SW 1271 (cell line): ENCODE measurements at regions not wholly inside any gene's neighbourhood (a gene's known extent, or its start where the extent isn't known, plus 50 kb on each side); places are given as distances from the start of the nearest gene placed in this dataset.

ENCODE experiments used
- DNase-seq, 2 experiments: peaks; one replicate each; lab custom pipeline; 2025; lab: John Stamatoyannopoulos, UW

DNA sequence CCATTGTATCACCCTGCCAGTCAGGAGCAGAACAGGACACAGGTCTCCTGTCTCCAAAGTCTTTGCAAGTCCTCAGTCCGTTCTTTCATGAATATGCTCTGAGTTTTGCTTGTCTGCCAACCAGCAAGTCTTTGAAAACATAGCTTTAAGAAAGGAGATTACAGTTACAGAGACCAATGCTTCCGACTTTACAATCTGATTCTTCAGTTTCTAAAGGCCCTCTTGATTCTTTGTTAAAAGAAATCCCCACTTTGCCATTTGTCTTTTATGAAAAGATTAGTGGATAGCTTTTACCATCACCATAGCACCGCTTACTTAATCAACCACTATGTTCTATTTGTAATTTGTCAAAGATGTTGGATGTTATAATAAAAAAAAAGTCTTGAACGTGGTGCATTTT lies 562.8 kb upstream of the BTBD3 start:
- DNase-seq, result no peak

DNA sequence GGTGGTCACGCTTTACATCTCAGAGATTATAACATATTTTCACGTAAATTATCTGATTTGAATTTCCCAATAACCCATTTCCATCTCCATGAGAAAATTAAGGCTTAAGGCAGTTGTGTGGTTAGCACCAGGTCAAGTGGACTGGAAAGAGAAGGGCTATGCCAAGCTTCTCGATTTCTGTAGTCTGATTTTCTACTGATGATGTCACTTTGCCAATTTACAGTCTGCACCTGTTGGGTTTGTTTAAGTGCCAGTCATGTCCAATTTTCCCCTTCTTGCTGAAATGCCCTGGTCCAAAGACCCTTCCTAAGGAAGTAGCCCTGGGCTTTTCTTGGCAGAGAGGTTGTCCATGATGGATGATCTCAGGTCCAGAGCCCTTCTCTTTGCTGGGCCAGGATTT lies 562.3 kb upstream of the BTBD3 start:
- DNase-seq, result no peak

DNA sequence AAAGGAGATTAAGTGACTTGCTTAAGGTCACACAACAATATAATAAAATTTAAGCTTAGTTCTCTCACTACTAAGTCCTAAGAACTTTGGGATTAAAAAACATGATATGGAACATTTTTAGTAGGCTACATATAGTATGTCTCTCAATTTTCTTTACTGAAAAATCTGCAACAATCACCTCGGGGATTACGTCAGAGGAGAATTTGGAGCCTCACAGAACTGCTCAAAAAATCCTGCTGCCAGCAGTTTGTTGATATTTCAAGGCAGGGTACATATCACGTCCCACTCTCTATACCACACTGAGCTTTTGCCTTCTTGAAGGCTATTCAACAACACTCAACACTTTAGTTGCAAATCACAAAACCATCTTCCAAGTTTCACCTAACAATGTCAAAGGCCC lies 561.6 kb upstream of the BTBD3 start:
- DNase-seq, result no peak

GRCh38 chr20:11362450-11362849 lies 555.2 kb upstream of the BTBD3 start:
- DNase-seq, result no peak

GRCh38 chr20:11364736-11365135 lies 553.0 kb upstream of the BTBD3 start:
- DNase-seq, result no peak

DNA sequence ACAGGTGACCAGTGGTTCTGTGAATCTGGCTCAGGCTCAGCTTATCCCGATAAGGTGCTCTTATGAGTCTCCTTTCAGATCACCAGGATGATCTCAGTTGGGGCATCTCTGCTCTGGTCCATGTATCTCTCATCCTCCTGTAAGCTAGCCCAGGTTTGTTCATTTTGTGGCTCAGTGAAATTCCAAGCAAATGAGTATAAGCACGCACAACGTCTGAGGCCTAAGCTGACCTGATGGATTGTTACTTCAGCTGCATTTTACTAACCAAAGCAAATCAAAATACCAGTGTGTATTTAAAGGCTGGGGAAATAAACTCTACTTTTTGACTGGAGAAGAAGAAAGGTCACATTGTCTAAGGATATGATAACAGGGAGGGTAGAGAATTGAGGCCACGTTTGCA lies 551.0 kb upstream of the BTBD3 start:
- no peak for DNase-seq

DNA sequence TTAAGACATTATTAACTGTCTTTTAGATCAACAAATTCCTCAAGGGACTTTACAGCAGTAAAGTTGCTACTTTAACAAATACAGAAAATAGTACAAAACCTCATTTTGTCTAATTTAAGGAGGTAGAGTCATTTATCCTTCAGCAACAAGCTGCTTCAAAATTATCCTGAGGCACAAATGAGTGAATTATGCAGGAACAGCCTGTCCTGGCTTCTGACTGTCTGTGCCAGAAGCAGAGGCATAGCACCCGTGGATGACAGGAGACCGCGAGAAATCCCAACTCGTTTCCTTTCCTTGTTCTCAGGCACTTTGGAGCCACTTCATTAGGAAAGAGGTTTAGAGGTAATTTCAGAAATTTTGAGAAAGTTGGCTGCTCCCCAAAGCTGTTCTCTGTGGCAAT lies 549.2 kb upstream of the BTBD3 start:
- DNase-seq, result no peak

DNA sequence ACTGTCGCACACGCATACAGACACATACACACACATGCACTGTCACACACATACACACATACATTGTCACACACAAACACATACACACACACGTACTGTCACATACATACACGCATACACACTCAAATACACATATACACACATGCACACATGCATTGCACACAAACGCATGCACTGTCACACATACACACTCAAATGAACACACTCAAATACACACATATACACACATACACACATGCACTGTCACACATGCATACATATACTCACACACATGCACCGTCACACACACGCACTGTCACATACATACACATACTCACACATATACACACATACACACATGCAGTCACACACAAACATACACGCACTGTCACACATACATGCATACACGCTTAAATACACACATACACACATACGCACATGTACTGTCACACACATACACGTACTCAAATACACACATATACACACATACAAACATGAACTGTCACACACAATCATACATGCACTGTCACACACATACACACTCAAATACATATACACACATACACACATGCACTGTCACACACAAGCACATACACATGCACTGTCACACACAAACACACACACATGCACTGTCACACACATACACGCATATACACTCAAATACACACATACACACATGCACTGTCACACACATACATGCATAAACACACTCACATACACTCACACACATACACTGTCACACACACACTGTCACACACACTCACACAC lies 548.6 kb upstream of the BTBD3 start:
- DNase-seq, result no peak

DNA sequence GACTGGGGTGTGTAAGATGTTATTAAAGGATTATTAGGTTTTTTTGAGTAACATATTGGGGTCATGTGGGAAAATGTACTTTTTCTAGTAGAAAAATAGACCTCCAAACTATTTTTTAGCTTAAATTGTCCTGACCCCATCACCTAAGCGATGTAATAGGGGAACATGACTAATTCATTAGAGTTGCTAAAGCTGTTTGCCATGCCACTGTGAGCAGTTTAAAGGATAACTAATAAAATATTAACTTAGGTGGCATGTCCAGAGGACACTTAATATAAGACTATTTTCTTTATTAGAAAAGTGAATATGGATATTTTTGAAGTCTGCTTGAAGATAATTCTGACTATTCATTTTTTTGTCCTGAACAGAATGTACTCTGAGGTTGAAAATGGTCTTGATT lies 545.9 kb upstream of the BTBD3 start:
- DNase-seq, result no peak

GRCh38 chr20:11372876-11373790 lies 544.6 kb upstream of the BTBD3 start:
- DNase-seq, result no peak

GRCh38 chr20:11375335-11375734 lies 542.4 kb upstream of the BTBD3 start:
- no peak for DNase-seq

- no peak for DNase-seq
These were observed 541.7 kb upstream of the BTBD3 start for GRCh38 chr20:11375966-11376365.

DNA sequence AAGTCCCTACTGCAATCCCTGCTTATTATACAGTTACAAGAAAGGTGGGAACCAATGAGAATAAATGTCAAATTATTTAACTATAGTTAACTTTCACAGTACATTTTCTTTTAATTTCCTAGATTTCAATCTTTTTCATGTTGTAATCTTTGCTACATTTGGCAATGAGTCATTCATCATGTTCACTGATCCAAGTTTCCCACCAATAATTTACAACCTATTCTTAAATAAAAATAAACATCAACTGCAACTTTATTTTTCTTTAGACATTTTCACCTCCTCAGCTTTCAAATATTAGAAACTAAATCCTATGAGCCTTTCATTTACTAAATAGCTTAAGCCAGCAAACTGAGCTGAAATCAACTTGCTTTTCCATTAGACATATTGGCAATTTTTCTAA lies 541.3 kb upstream of the BTBD3 start:
- DNase-seq, result no peak

DNA sequence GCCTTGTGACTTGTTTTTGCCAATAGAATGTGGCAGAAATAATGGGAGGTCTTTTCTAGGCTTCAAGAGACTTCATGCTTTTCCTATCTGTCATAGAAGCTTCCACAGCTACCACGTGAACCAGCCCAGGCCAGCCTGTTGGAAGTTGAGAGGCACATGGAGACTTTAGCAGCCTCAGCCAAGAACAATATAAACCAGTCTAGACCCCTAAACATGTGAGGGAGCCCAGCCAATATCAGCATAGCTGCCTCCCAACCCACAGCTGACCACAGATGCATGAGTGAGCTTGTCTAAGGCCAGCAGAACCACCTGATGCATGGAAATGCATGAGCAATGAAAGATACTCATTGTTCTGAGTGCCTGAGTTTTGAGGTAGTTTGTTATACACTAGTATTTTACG lies 540.7 kb upstream of the BTBD3 start:
- no peak for DNase-seq

DNA sequence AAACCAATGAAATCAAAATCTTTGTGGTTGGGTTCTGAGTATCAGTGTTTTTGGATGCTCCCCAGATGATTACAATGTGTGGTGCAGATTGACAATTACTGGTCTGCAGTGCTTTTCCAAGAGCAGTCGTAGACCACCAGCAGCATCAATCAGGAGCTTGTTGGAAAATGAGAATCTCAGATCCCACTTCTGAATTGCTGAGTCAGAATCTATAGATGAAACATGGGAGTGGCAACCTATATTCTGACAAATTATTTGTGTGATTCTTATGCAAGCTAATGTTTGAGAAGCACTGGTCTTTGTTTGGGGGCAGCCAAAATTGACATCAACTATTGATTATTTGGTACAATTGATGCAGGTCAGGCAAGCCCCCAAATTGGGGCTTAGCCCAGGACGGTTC lies 539.9 kb upstream of the BTBD3 start:
- no peak for DNase-seq

- DNase-seq, result no peak
These were observed 539.4 kb upstream of the BTBD3 start for GRCh38 chr20:11378252-11378651.

GRCh38 chr20:11379257-11380011 lies 538.3 kb upstream of the BTBD3 start:
- no peak for DNase-seq

GRCh38 chr20:11380283-11380682 lies 537.4 kb upstream of the BTBD3 start:
- no peak for DNase-seq

DNA sequence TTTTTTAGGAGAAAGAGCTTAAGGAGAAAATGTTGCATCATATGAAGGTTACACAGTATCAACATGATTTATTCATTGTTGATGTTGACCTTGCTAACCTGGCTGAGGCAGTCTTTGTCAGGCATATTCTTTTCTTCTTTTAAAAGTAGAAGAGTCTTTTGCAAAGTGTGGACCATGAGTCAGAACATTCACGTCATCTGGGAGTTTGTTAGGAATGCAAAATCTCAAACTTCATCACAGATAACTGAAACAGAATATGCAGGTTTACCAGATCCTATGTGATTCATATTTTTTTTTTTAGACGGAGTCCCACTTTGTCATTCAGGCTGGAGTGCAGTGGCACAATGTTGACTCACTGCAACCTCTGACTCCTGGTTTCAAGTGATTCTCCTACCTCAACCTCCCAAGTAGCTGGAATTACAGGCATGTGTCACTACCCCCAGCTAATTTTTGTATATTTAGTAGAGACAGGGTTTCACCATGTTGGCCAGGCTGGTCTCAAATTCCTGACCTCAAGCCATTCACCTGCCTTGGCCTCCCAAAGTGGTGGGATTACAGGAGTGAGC lies 530.4 kb upstream of the BTBD3 start:
- DNase-seq, result no peak

DNA sequence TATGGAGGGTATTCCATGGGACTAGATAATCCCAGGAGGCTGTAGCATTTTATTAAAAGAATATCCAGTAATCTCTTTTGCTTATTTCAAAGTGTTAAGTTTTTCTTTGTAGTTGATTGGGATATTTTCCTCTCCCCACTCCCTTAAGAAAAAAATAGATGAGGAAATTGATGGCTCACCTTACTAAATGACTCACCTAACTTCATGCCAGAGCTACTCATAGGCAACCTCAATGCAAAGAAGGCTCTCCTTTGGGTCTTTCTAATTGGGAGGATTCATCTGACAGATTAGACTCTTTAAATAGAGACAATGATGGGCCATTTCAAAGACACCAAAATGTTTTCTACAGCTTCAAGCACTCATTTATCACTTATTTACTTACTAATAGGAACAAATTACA lies 528.5 kb upstream of the BTBD3 start:
- no peak for DNase-seq

- no peak for DNase-seq
These were observed 526.1 kb upstream of the BTBD3 start for GRCh38 chr20:11391591-11391990.

DNA sequence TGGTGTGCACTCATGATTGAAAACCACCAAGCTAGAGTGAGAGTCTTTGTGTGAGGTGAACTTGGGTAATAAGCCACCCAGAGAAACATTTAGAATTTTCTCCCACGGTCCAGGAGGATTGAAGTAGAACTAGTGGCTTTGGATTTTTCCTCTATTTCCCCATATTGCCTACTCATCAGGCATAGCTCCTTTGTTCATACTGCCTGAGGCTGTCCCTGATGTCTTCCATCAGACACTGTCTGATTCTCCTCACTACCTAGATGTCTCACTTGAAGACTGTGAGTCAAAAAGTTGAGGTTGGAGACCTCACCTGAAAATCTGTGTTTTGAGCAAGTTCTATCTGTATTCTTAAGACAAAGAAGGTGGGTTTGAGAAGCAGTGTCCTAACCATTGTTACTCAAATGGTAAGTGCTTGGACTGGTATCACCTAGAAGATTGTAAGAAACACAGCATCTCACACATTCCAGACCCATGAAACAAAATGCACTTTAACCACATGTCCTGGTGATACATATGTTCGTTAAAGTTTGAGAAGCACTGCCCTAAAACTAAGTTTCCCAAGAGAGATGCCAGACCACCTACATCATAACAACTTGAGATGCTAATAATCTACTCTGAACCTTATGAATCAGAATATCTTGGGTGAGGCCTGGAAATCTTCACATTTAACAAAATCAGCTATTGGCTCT lies 523.4 kb upstream of the BTBD3 start:
- DNase-seq, result no peak
